Mucosa of gallbladder (tissue), 1 donor: ENCODE measurements at regions not wholly inside any gene's neighbourhood (a gene's known extent, or its start where the extent isn't known, plus 50 kb on each side); places are given as distances from the start of the nearest gene placed in this dataset.

Source experiments
- DNase-seq: peaks from one replicate; pipeline ENCODE4 v3.0.0-alpha.2; 2020; ENCODE audit warnings: low spot score
- donor health status: DM: no; HTN: no; CAD: no.

DNA sequence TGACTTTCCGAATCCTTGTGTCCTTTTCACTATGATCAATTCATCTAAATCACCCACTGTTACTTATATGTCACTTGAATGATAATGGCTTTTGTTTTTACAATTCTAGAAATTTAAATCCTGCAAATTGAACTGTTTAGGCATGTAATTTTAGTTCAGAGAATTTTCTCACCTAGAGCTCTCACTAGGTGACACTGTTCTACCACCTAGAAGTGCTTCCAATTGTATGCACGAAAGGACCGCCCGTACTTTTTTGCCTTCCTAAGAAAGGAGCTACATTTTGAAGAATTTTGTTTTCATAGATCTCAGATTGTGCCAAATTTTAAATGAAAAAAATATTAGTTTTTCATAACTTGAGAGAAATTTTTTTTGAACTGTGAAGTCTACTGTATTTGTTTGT, 481.6 kb upstream of the FSTL5 start:
- DNase-seq: no peak

DNA sequence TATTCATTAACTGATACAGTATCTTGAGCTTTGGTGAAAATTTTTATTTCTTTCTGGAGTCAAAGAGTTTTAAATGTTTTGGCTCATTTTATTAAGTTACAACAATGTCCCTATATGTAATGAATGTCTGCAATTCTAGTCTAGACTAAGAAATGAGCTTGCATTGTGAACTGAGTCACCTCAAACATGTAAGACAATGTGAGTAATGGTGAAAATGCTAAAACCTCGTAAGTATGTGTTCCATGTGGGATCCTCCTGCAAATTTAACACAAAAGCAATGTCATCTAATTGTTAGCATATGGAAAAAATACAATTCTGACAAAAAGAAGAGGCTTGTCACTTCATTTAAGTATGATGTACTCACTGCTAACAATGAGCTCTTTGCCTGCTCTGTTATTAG, 480.5 kb upstream of the FSTL5 start:
- DNase-seq: no peak

DNA sequence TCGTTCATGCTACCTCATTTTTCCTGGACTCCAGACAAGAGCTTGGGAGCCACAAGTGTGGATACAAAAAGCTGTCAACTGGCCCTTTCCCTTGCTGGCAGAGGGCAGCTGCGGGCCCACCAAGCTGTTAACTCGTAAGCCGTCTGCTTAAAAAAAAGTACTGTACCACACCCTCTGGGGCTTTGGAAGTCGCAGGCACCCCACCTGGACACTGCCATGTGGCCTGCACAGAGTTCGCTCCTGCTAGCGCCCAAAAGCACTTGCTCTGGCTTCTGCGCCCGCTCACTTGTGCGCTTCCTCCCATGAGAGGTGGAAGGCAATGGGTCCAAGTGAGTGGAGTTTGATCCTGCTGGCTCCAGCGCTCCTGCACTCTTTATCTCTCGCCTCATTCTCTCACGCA, 476.4 kb upstream of the FSTL5 start:
- no peak for DNase-seq

DNA sequence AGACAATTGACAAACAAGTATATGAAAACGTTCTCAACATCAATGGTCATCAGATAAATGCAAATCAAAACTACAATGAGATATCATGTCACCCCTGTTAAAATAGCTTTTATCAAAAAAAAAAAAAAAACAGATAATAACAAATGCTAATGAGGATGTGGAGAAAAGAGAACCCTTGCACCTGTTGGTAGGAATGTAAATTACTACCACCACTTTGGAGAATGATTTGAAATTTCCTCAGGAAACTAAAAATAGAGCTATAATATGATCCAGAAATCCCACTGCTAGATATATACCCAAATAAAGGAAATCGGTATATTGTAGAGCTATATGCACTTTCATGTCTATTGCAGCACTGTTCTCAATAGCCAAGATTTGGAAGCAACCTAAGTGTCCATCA, 470.6 kb upstream of the FSTL5 start:
- no peak for DNase-seq

DNA sequence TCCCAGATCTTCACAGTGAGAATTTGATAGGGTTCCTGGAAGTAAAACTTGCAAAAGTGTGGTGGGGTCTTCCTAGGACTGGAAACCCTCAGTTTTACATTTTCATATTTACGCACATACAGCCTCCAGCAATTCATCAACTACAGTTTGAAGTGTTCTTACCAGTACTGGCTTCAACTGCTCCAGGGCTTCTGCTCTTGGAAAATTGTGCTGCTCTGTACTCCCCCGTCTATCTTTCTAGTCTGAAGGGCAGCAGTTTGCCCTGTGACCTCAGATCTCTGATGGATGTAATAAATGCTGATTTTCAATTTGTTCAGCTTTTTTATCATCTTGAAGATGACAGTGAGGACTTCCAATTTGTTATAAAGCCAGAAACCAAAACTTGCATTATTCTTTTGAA, 458.9 kb upstream of the FSTL5 start:
- DNase-seq: no peak

DNA sequence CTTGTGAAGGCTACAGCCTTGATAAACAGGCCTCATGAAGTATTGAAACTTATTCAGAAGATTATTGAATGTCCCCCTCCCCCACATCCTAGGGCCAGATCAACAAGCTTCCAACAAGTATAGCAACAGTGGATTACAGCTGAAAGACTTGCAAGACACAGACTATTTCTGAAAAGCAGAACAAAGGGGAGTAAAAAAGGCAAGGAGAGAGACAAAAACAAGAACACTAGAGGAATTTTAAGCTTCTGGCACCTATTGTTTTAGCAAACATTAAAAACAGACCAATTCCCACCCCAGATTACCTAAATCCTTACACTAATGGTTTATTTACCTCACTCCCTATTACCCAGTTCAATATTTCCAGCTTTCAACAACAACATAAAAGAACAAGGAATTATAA, 446.3 kb upstream of the FSTL5 start:
- DNase-seq: no peak

DNA sequence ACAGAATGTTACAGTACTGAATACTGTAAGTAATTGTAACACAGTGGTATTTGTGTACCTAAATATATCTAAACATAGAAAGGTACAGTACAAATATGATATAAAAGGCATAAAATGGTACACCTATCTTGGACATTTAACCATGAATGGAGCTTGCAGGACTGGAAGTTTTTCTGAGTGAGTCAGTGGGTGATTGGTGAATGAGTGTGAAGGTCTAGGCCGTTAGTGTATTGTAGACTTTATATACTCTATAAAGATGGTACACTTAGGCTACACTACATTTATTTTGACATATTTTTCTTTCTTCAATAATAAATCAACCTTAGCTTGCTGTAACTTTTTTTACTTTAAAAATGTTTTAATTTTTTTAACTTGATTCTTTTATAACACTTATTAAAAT, 422.5 kb upstream of the FSTL5 start:
- no peak for DNase-seq

DNA sequence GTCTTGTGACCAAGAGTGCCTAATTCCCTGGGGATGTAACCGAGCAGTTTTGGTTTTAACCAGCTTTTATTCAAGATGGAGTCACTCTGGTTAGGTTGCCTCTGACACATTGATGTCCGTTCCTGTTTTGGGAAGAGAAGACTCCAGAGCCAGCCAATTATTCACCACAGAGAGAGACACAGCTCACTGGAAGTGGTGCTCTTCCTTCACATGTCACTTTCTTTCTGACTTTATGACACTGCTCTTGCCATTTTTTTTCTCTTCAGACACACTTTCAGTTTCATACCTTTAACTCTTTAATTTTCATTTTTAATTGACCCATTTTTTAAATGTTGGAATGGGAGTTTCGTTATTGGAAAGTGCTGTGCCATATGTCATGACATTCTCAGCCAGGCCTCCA, 418.4 kb upstream of the FSTL5 start:
- DNase-seq: no peak

DNA sequence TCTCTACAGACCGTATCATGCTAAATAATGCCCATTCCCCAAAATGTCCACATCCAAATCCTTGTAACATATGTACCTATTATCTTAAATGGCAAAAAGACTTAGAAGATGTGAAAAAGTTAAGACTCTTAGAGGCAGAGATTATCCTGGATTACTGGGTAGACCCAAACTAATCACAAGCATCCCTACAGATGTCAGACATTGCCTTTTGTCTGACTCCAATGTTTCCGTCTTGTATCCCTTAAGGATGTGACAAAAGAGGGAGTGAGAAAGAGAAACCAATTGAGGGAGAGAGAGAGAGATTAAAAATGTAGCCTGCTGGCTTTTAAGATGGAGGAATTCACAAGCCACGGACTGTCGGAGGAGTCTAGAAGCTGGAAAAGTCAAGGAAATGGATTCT, 401.9 kb upstream of the FSTL5 start:
- no peak for DNase-seq

DNA sequence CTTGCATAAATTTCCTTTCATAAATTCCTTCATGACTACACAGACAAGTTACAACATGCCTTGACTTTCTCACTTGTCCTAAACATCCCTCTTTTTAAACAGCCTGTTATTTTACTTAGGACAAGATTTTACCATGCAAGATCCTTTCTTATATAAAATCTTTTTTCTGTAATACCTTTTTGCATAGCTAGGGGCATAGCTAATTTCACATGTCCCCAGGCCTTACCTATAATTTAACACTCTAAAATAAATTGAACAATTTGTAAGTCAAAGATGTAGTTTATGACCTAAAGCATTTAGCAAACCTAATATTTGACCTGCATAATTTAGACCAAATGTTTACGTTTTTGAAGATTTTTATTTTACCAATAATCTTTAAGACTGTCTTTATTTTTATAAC, 396.3 kb upstream of the FSTL5 start:
- no peak for DNase-seq

DNA sequence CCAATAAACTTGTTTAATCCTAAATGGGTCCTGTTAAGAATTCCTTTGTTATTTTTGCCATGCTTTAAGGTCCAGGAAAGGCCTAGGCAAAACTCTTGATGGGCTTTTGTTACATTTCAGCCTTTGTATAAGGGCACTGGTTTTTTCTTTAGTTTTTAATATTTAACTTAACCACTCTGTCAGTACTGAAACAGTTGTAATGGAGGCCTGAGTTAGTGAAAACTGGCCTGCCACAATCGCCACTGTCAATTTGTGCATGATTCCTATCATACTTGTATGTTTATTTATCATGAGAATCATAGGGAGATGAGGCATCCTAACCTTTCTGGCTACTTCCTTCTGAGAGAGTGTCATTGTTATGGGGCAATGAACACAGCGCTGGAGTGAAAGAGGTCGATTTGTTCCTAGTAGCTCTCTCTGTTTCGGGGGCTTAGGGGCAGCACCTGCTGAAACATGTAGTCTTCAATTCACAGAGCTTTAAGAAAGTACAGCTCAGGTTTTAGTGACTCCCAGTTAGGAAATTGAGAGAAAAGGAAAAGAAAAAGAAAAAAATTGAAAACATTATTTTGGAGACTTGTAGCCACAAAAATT, 393.8 kb upstream of the FSTL5 start:
- DNase-seq: no peak

DNA sequence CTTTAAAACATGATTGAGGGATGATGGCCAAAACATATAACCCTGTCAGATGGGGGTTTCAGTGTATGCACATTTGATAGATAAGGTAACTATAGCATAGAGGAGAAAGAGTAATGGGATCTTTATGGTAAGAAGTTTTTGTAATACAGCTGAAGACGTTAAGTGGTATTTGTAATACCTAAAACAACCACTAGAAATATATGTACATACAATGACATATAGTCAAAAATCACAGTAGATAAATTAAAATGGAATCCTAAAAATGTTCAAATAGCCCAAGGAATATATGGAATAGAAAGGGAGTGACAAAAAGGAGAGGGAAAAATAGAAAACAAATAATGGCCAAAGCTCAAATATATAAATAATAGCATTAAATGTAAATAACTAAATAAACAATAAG, 371.3 kb upstream of the FSTL5 start:
- DNase-seq: no peak

DNA sequence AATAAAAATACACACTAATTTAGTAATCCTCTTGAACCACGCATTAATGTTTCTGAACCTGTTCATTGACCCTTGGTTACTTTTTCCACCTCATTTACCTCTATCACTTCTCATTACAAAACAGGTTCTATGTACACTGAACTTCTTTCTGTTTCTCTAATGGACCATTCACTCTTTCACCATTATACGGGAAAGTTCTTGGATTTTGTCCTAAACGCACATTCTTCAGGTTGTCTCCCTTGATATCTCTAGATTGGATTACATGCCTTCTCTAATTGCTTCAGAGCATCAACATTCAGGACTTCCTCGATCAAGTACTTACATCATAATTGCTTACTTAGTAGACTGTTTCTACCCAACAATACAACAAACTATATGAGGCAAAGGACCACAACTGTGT, 359.4 kb upstream of the FSTL5 start:
- DNase-seq: no peak

DNA sequence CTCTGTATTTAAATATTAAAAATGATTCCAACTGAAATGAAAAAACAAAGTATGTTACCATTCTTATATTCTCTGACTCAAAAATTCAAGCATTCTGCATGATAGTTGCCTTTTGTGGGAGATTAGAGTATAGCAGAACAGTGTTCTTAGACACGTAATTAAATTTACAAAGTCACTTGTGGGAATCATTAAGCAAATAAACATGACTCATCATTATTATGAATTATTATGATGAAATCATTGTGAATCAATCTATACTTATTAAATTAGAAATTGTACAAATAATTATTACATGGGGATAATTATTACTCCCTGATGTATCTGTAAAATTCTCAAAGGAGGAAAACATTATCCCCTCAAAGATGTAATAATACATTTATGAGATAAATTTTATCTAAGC, 358.9 kb upstream of the FSTL5 start:
- no peak for DNase-seq

DNA sequence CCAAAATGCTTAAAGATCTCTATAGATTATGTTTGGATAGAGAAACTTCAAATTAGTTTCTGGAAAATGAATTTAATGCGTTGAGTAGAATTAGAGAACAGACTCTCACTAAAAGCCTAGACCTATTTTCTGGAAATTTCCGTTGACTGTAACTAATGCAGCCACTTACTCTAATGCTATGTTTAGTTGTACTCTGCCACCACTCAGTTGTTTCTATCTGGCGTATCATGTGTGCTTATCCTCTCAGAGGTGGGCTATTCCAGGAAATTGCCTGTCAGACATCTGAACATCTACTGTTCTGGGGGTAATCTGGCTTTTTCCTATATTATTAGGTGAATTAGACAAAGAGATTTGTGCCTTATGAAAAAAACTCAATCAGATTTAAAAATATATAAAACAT, 347.1 kb upstream of the FSTL5 start:
- no peak for DNase-seq

DNA sequence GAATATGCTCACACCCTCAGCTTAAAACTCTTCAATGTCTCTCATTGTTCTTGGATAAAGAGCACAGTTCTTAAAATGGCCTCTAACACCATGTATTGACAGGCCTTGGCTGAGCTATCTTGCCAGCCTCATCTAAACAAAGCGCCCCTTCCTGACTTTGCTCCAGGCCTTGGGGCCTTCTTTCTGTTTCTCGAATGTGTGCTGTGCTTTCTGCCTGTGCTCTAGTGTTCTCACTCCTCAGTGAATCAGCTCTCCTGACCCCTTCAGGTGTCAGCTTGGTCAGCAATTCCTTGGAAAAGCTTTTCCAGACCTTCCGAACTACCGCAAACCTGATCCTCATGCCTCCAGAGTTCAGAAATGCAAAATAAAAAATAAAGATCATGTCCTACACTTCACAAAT, 346.3 kb upstream of the FSTL5 start:
- no peak for DNase-seq

DNA sequence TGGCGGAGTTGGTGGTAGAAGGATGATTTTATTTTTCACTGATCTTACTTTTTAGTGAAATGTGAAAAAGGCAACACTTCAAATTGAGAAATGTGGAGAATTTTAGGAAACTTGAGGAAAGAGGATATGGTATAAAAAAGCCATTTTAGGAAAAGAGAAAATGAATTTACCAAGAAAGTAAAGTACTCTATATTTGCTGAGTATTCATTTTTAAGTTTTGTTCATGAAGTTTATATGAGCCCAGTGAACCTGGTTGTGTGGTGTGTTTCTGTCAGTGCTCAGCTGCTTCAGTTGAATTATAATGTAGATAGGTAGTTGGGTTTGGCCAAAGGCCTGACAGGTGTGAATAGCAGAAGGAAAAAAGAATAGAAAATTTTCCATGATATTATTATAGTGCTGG, 345.5 kb upstream of the FSTL5 start:
- DNase-seq: no peak

DNA sequence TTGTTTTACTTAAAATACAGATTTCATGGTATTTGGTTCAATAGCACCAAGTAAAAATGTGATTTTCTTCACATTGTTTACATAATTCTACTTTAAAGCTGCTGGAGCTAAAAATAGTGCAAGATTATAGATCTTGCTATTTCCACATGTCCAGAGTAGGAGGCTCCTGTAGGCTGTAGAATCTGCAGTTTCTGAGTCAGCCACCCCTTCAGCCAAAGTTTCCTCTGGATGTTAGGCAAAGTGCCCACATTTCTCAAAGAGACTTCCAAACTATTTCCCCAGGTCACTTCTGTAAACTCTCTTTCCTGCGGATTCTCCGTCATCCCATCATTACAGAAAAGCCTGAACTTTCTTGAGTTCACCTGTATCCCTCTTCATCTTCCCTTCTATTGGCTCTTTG, 342.5 kb upstream of the FSTL5 start:
- no peak for DNase-seq

DNA sequence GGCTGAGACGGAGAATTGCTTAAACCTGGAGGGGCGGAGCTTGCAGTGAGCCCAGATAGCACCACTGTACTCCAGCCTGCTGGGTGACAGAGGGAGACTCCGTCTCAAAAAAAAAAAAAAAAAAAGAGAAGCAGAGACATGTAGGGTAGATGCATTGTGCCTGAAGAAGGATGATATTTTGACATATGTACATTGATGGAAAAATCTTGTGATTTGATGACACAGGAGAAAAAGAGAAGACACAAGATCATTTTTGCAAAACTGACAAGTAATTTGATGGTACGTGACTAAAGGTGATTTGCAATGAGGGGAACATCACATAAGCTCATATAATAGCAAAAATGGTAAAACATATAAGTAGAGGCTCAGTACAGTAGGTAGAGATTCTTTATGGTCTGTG, 340.1 kb upstream of the FSTL5 start:
- no peak for DNase-seq

DNA sequence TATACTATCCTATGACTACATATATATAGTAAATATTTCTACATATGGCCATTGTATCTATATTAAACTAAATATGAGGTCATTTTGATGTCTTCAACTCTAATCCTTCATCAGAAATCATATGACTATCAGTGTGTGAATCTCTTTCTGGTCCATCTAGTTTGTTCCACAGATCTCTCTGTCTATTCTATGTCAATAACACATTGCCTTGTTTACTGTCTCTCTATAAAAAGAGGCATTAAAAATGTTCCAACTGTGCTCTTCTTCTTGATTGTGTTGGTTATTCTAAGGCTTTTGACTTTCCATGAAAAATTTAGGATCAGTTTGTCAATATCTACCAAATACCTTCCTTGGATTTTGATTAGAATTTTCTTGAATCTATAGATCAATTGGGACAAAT, 338.3 kb upstream of the FSTL5 start:
- DNase-seq: no peak

DNA sequence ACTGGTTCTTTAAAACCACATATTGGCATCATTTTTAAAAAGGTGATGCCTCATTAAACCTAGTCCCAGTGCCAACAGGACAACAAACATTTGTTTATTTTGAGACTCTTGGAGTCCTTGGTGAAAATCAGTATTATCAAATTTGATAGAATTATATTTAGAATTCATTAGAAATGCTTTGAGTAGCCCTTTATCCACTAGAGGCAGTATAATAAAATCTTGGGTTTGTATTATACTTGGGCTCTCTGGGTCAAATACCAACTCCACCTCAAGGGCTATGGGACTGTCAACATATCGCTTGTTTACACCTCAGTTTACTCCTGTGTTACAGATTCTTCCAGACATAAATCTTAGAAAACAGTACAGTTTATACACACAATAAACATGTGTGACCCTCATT, 335.7 kb upstream of the FSTL5 start:
- no peak for DNase-seq

DNA sequence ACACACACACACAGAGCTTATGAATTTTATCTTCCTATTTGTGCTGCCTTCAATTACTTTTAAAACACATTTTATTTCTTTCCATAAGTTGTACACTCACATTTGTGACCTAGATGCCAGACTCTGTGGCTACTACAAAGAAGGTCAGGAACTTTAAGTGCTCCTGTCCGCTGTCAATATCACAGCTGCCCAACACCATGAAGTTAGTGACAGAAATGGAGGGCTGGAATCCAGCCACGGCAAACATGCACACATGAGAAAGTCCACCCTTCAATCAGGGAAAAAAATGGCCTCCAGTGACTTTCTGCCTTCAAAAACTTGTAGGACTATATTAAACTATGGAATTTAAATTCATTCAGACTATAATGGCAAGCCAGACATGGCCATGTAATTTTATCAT, 334.4 kb upstream of the FSTL5 start:
- no peak for DNase-seq

DNA sequence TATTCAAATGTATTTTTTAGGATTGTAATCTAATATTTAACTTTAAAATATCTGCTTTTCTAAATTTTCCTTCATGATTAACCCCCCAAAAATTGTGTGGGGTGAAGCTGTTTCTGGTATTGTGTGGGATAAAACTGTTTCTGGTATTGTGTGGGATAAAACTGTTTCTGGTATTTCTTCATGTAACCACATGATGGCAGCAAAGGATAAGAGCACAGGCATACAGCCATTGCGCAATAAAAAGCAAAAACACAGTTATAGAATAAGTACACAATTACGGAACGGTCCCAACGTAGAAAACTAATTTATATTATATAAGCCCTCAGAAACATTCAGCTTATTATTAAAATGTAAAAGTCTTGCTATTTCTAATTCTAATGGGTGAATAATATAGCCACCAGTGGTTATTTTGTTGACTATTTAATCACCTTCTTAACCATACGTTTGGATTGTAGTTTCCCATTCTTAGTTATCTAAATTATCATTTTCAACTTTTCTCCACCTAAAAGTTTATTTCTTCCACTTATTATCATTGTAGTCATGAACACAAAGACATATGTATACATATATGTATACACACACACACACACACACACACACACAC, 333.9 kb upstream of the FSTL5 start:
- no peak for DNase-seq

DNA sequence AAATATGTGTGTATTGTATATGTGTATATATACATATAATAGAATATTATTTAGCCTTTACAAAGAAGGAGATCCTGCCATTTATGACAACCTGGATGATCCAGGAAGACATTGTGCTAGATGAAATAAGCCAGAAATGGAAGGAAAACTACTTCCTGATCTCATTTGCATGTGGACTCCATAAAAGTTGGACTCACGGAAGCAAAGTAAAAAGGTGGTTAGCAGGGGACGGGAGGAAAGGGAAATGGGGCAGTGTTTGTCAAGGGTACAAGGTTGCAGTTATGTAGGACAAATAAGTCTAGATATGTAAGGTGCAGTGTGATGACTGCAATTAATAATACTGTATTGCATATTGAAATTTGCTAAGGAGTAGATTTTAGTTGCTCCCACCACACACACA, 331.1 kb upstream of the FSTL5 start:
- DNase-seq: no peak

DNA sequence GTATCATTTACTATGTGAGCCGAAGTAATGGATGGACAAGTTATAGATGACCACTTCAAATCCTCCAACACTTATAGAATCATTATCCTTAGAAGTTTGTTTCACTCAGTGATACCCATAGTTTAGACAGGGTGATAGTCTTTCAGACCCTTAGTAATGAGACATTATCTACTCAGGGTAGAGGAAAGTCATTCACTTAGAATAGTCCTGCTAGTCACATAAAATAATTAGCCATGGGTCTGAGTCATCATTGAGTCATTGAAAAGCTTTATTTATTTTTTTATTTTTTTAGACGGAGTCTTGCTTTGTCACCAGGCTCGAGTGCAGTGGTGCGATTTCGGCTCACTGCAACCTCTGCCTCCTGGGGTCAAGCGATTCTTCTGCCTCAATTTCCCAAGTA, 321.7 kb upstream of the FSTL5 start:
- no peak for DNase-seq
